ENCODE measurements at regions not wholly inside any gene's neighbourhood (a gene's known extent, or its start where the extent isn't known, plus 50 kb on each side); places are given as distances from the start of the nearest gene placed in this dataset.

- Histone ChIP-seq H3K27ac (peak overlapping the region; percentile 73), H3K27me3 (ENCODE audit: low read depth) (no peaks in the 10 kb centered on the region), H3K4me3 (no peak overlapping the region), H3K9me3 (no peaks in the 10 kb centered on the region), H3K36me3 (no peaks in the 10 kb centered on the region), H3K4me1 (peaks cover 32% of the 10 kb centered on the region)
- DNase-seq, result no peak
- intact Hi-C loops (cut with DNase I), result no loop called here
- no peak for ATAC-seq
- TF ChIP-seq CTCF (IDR thresholded peaks at IDR 0.05), result no peak
Measured at GRCh38 chr15:35691173-35691761, 145.3 kb upstream of the DPH6 start.

- ATAC-seq (no peak), DNase-seq (no peak)
- H3K9me3 ChIP-seq, result no peaks in the 10 kb centered on the region
- intact Hi-C loops (cut with DNase I), result no loop called here
- peaks cover 38% of the 10 kb centered on the region for H3K4me1 ChIP-seq
- no peak for TF ChIP-seq CTCF (IDR thresholded peaks at IDR 0.05)
- peak overlapping the region; percentile 73 for H3K27ac ChIP-seq
- no peaks in the 10 kb centered on the region for H3K27me3 ChIP-seq (ENCODE audit: low read depth)
- H3K4me3 ChIP-seq, result no peak overlapping the region
- H3K36me3 ChIP-seq, result no peaks in the 10 kb centered on the region
Measured at GRCh38 chr15:35691891-35692867, 146.2 kb upstream of the DPH6 start.

GRCh38 chr15:35693286-35693685 lies 147.3 kb upstream of the DPH6 start:
- peak overlapping the region; percentile 25 for H3K27ac ChIP-seq
- no peak for ATAC-seq
- no peak for TF ChIP-seq CTCF (IDR thresholded peaks at IDR 0.05)

GRCh38 chr15:35693886-35694285 lies 147.9 kb upstream of the DPH6 start:
- intact Hi-C loops (cut with DNase I), result no loop called here
- Histone ChIP-seq H3K27ac (no peak overlapping the region), H3K4me3 (no peak overlapping the region), H3K36me3 (no peaks in the 10 kb centered on the region), H3K27me3 (ENCODE audit: low read depth) (no peaks in the 10 kb centered on the region), H3K9me3 (no peaks in the 10 kb centered on the region), H3K4me1 (peaks cover 54% of the 10 kb centered on the region)
- no peak for DNase-seq
- no peak for ATAC-seq
- no peak for TF ChIP-seq CTCF (IDR thresholded peaks at IDR 0.05)

More at GRCh38 chr15:35693286-35693685, 147.3 kb upstream of the DPH6 start:
- Histone ChIP-seq H3K27me3 (ENCODE audit: low read depth) (no peaks in the 10 kb centered on the region), H3K36me3 (no peaks in the 10 kb centered on the region), H3K4me1 (peaks cover 49% of the 10 kb centered on the region), H3K9me3 (no peaks in the 10 kb centered on the region), H3K4me3 (no peak overlapping the region)
- intact Hi-C loops (cut with DNase I), result no loop called here
- DNase-seq, result no peak

GRCh38 chr15:35695003-35695402 lies 149.0 kb upstream of the DPH6 start:
- intact Hi-C loops (cut with DNase I), result no loop called here
- H3K4me3 ChIP-seq, result no peak overlapping the region
- DNase-seq (no peak), ATAC-seq (no peak)
- no peaks in the 10 kb centered on the region for H3K36me3 ChIP-seq
- H3K27ac ChIP-seq, result no peak overlapping the region
- no peaks in the 10 kb centered on the region for H3K9me3 ChIP-seq
- H3K4me1 ChIP-seq, result peaks cover 52% of the 10 kb centered on the region
- TF ChIP-seq CTCF (IDR thresholded peaks at IDR 0.05), result no peak
- no peaks in the 10 kb centered on the region for H3K27me3 ChIP-seq (ENCODE audit: low read depth)
